ENCODE measurements at regions not wholly inside any gene's neighbourhood (a gene's known extent, or its start where the extent isn't known, plus 50 kb on each side); places are given as distances from the start of the nearest gene placed in this dataset.

GRCh38 chr22:48811885-48812284 is 1015.8 kb downstream of the BRD1 start:
- no peaks in the 10 kb centered on the region for H3K9me3 ChIP-seq
- no peaks in the 10 kb centered on the region for H3K27me3 ChIP-seq
- no peak for TF ChIP-seq EP300 (IDR thresholded peaks at IDR 0.05)
- no peak for TF ChIP-seq CTCF (IDR thresholded peaks at IDR 0.05)
- TF ChIP-seq POLR2A (IDR thresholded peaks at IDR 0.05), result no peak
- H3K27ac ChIP-seq, result no peak overlapping the region
- intact Hi-C loops (cut with DNase I), result no loop called here
- H3K36me3 ChIP-seq, result no peaks in the 10 kb centered on the region
- WGBS, 3 donors, result 79 to 89% (median 88%) methylated on average over 7 of the region's 7 CpGs
- H3K4me3 ChIP-seq, result no peak overlapping the region
- DNase-seq, result no peak
- H3K4me1 ChIP-seq (ENCODE audit: insufficient read depth), result no peaks in the 10 kb centered on the region

- no peaks in the 10 kb centered on the region for H3K36me3 ChIP-seq
- H3K4me3 ChIP-seq, result no peak overlapping the region
- DNase-seq, result no peak
- 79 to 91% (median 84%) methylated on average over 7 of the region's 7 CpGs for WGBS, 3 donors
- intact Hi-C loops (cut with DNase I), result no loop called here
- H3K4me1 ChIP-seq (ENCODE audit: insufficient read depth), result no peaks in the 10 kb centered on the region
- no peaks in the 10 kb centered on the region for H3K27me3 ChIP-seq
- no peak overlapping the region for H3K27ac ChIP-seq
- TF ChIP-seq POLR2A (IDR thresholded peaks at IDR 0.05) (no peak), CTCF (IDR thresholded peaks at IDR 0.05) (no peak), EP300 (IDR thresholded peaks at IDR 0.05) (no peak)
- no peaks in the 10 kb centered on the region for H3K9me3 ChIP-seq
These were observed 1019.4 kb downstream of the BRD1 start for GRCh38 chr22:48808038-48808960.

GRCh38 chr22:48807155-48807554 is 1020.5 kb downstream of the BRD1 start:
- DNase-seq, result no peak
- WGBS, 3 donors, result 82 to 88% (median 87%) methylated on average over 17 of the region's 17 CpGs
- Histone ChIP-seq H3K4me1 (ENCODE audit: insufficient read depth) (no peaks in the 10 kb centered on the region), H3K27me3 (no peaks in the 10 kb centered on the region), H3K27ac (no peak overlapping the region), H3K9me3 (no peaks in the 10 kb centered on the region), H3K36me3 (no peaks in the 10 kb centered on the region), H3K4me3 (no peak overlapping the region)
- TF ChIP-seq EP300 (IDR thresholded peaks at IDR 0.05) (no peak), POLR2A (IDR thresholded peaks at IDR 0.05) (no peak), CTCF (IDR thresholded peaks at IDR 0.05) (no peak)
- intact Hi-C loops (cut with DNase I), result no loop called here

- intact Hi-C loops (cut with DNase I), result no loop called here
- no peak for DNase-seq
- no peaks in the 10 kb centered on the region for H3K36me3 ChIP-seq
- TF ChIP-seq CTCF (IDR thresholded peaks at IDR 0.05) (no peak), EP300 (IDR thresholded peaks at IDR 0.05) (no peak), POLR2A (IDR thresholded peaks at IDR 0.05) (no peak)
- H3K4me1 ChIP-seq (ENCODE audit: insufficient read depth), result no peaks in the 10 kb centered on the region
- H3K4me3 ChIP-seq, result no peak overlapping the region
- WGBS, 3 donors, result 46 to 65% (median 51%) methylated on average over 16 of the region's 16 CpGs
- no peaks in the 10 kb centered on the region for H3K9me3 ChIP-seq
- no peak overlapping the region for H3K27ac ChIP-seq
- no peaks in the 10 kb centered on the region for H3K27me3 ChIP-seq
These were observed 1021.4 kb downstream of the BRD1 start for GRCh38 chr22:48806227-48806781.
